Upper lobe of left lung (tissue), 6 donors: ENCODE measurements at regions not wholly inside any gene's neighbourhood (a gene's known extent, or its start where the extent isn't known, plus 50 kb on each side); places are given as distances from the start of the nearest gene placed in this dataset.
"Not testable (repeated sequence)": the region's sequence is repeated elsewhere in the genome, so short reads cannot be mapped to it uniquely, and the experiment has no call there.

ENCODE experiments used
- ATAC-seq, 2 donors: fragments of 200-7000 bp; cut with Tn5 transposase; one replicate each; pipeline ENCODE4 v1.9.1; 2022; ENCODE audit warnings: mild to moderate bottlenecking in 2 of 2, moderate library complexity in 2 of 2; ENCODE audit not compliant: low FRiP score in 2 of 2
- DNase-seq, 2 donors: peaks; one replicate each; pipeline ENCODE4 v3.0.0-alpha.2; 2019 to 2020
- H3K27ac ChIP-seq, 4 donors: fragments of 200-600 bp; sonication (generic); one replicate each; pipeline ENCODE4 v1.5.1; 2016 to 2019
- H3K27me3 ChIP-seq, 4 donors: fragments of 200-600 bp; sonication (generic); one replicate each; pipeline ENCODE4 v1.5.1; 2017 to 2019
- H3K36me3 ChIP-seq, 4 donors: fragments of 200-600 bp; sonication (generic); one replicate each; pipeline ENCODE4 v1.5.1; 2016 to 2019
- H3K4me1 ChIP-seq, 4 donors: fragments of 200-600 bp; sonication (generic); one replicate each; pipeline ENCODE4 v1.5.1; 2018 to 2019
- H3K4me3 ChIP-seq, 4 donors: fragments of 200-600 bp; sonication (generic); one replicate each; pipeline ENCODE4 v1.5.1; 2017 to 2019; ENCODE audit warnings: mild to moderate bottlenecking in 2 of 4, moderate library complexity in 1 of 4
- H3K9me3 ChIP-seq, 4 donors: fragments of 200-600 bp; sonication (generic); one replicate each; pipeline ENCODE4 v1.5.1; 2018 to 2019
- CTCF ChIP-seq, 6 experiments: fragments of 450-650 bp in 4 of 6; fragments of 200-600 bp in 2 of 6; sonication (generic) in 2 of 6; IDR thresholded peaks; one replicate each; pipeline ENCODE4 v1.5.1; 2016 to 2019; ENCODE audit warnings: antibody characterized with exemption in 6 of 6
- EP300 ChIP-seq, 4 donors: sonication (generic); formaldehyde crosslinking; IDR thresholded peaks; one replicate each; pipeline ENCODE4 v1.5.1; 2017; ENCODE audit warnings: antibody characterized with exemption in 4 of 4, control low read depth in 2 of 4
- POLR2A ChIP-seq, 4 donors: fragments of 450-650 bp; IDR thresholded peaks; one replicate each; pipeline ENCODE4 v1.5.1; 2016 to 2017; ENCODE audit warnings: antibody characterized with exemption in 4 of 4, mild to moderate bottlenecking in 2 of 4
- POLR2AphosphoS5 ChIP-seq, 2 donors: sonication (generic); formaldehyde crosslinking; IDR thresholded peaks; one replicate each; pipeline ENCODE4 v1.5.1; 2017; ENCODE audit warnings: antibody characterized with exemption in 2 of 2
- WGBS, 2 donors: methylation state at CpG; one replicate each; pipeline ENCODE4 v1.1.5; 2017 to 2018; 5-methylcytosine and 5-hydroxymethylcytosine counted together
- donor health status: DM: no; HTN: no; CAD: no; lungs with moderate emphysema.
- donor health status: DM: no; HTN: yes; CAD: no; lungs with severe emphysema.

GRCh38 chr16:51831595-51832367 lies 680.7 kb upstream of the SALL1 start:
- Histone ChIP-seq H3K9me3 (no peaks in the 10 kb centered on the region), H3K36me3 (no peaks in the 10 kb centered on the region), H3K4me1 (no peaks in the 10 kb centered on the region), H3K27ac (no peak overlapping the region), H3K27me3 (no peaks in the 10 kb centered on the region), H3K4me3 (no peak overlapping the region)
- ATAC-seq (no peak), DNase-seq (no peak)
- TF ChIP-seq POLR2AphosphoS5 (IDR thresholded peaks at IDR 0.05) (no peak), CTCF (IDR thresholded peaks at IDR 0.05) (no peak), EP300 (IDR thresholded peaks at IDR 0.05) (no peak), POLR2A (IDR thresholded peaks at IDR 0.05) (no peak)
- WGBS, 2 donors, result 70 to 79% methylated on average over 6 of the region's 6 CpGs

- H3K9me3 ChIP-seq, H3K27ac ChIP-seq, H3K4me1 ChIP-seq, H3K36me3 ChIP-seq, H3K4me3 ChIP-seq, DNase-seq, H3K27me3 ChIP-seq, ATAC-seq: not testable (repeated sequence)
- 89 to 95% methylated on average over 6 of the region's 6 CpGs for WGBS, 2 donors
These were observed 680.0 kb upstream of the SALL1 start for GRCh38 chr16:51831034-51831433.

- no peaks in the 10 kb centered on the region for H3K27me3 ChIP-seq
- TF ChIP-seq POLR2A (IDR thresholded peaks at IDR 0.05) (no peak), POLR2AphosphoS5 (IDR thresholded peaks at IDR 0.05) (no peak), CTCF (IDR thresholded peaks at IDR 0.05) (no peak), EP300 (IDR thresholded peaks at IDR 0.05) (no peak)
- 79 to 89% methylated on average over 2 of the region's 2 CpGs for WGBS, 2 donors
- ATAC-seq (no peak), DNase-seq (no peak)
- H3K27ac ChIP-seq, result no peak overlapping the region
- H3K4me1 ChIP-seq, result no peaks in the 10 kb centered on the region
- H3K36me3 ChIP-seq, result no peaks in the 10 kb centered on the region
- no peak overlapping the region for H3K4me3 ChIP-seq
- H3K9me3 ChIP-seq, result no peaks in the 10 kb centered on the region
These were observed 674.7 kb upstream of the SALL1 start for GRCh38 chr16:51825779-51826178.

- no peak for TF ChIP-seq CTCF (IDR thresholded peaks at IDR 0.05)
- no peak for TF ChIP-seq POLR2A (IDR thresholded peaks at IDR 0.05)
- no peak for TF ChIP-seq EP300 (IDR thresholded peaks at IDR 0.05)
- TF ChIP-seq POLR2AphosphoS5 (IDR thresholded peaks at IDR 0.05), result no peak
- H3K27ac ChIP-seq, result no peak overlapping the region
- H3K9me3 ChIP-seq, result no peaks in the 10 kb centered on the region
- DNase-seq, result no peak
- no peaks in the 10 kb centered on the region for H3K36me3 ChIP-seq
- WGBS, 2 donors, result 68 to 85% methylated on average over 2 of the region's 2 CpGs
- no peak overlapping the region for H3K4me3 ChIP-seq
- no peak for ATAC-seq
- no peaks in the 10 kb centered on the region for H3K4me1 ChIP-seq
- no peaks in the 10 kb centered on the region for H3K27me3 ChIP-seq
These were observed 671.4 kb upstream of the SALL1 start for GRCh38 chr16:51822471-51822870.

- Histone ChIP-seq H3K27ac (no peak overlapping the region), H3K4me3 (no peak overlapping the region), H3K27me3 (no peaks in the 10 kb centered on the region), H3K4me1 (no peaks in the 10 kb centered on the region), H3K36me3 (no peaks in the 10 kb centered on the region), H3K9me3 (no peaks in the 10 kb centered on the region)
- DNase-seq (no peak), ATAC-seq (no peak)
- 93 to 97% methylated on average over 1 of the region's 1 CpG for WGBS, 2 donors
- TF ChIP-seq POLR2A (IDR thresholded peaks at IDR 0.05), result no peak
- TF ChIP-seq CTCF (IDR thresholded peaks at IDR 0.05), result no peak
- TF ChIP-seq EP300 (IDR thresholded peaks at IDR 0.05), result no peak
- no peak for TF ChIP-seq POLR2AphosphoS5 (IDR thresholded peaks at IDR 0.05)
These were observed 670.5 kb upstream of the SALL1 start for GRCh38 chr16:51821527-51821926.
